Body of pancreas (tissue), 4 donors: ENCODE measurements at regions not wholly inside any gene's neighbourhood (a gene's known extent, or its start where the extent isn't known, plus 50 kb on each side); places are given as distances from the start of the nearest gene placed in this dataset.

Source experiments
- POLR2A ChIP-seq, 3 donors: fragments of 450-650 bp; IDR thresholded peaks; one replicate each; pipeline ENCODE4 v1.6.1; 2016; ENCODE audit warnings: antibody characterized with exemption in 3 of 3, mild to moderate bottlenecking in 2 of 3
- TF ChIP-seq, protein P1 (sequence below), 7 experiments: fragments of 450-650 bp in 4 of 7; fragments of 200-600 bp in 3 of 7; sonication (generic) in 3 of 7; IDR thresholded peaks; one replicate each; pipeline ENCODE4 v1.5.1; 2016 to 2019; ENCODE audit warnings: antibody characterized with exemption in 7 of 7

DNA sequence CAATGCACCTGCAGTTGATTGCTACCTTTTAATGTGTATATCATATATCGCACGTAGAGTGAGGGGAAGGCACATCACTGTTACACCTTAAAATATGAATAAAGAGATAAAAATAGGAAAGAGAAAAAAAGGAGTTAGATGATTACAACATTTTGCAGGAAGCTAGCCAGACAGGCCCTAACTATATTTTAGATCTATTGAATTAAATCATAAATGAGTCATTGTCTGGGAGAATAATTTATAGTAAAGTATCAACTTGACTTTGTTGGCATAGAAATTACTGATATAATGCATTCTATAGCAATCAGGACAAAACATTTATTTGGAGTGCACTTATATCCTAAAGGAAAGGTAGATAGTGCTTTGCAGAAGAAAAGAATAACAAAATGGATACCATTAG is 384.9 kb upstream of the NXPH2 start:
- TF ChIP-seq, protein P1, sequence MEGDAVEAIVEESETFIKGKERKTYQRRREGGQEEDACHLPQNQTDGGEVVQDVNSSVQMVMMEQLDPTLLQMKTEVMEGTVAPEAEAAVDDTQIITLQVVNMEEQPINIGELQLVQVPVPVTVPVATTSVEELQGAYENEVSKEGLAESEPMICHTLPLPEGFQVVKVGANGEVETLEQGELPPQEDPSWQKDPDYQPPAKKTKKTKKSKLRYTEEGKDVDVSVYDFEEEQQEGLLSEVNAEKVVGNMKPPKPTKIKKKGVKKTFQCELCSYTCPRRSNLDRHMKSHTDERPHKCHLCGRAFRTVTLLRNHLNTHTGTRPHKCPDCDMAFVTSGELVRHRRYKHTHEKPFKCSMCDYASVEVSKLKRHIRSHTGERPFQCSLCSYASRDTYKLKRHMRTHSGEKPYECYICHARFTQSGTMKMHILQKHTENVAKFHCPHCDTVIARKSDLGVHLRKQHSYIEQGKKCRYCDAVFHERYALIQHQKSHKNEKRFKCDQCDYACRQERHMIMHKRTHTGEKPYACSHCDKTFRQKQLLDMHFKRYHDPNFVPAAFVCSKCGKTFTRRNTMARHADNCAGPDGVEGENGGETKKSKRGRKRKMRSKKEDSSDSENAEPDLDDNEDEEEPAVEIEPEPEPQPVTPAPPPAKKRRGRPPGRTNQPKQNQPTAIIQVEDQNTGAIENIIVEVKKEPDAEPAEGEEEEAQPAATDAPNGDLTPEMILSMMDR (IDR thresholded peaks at IDR 0.05) = no peak
- TF ChIP-seq POLR2A (IDR thresholded peaks at IDR 0.05) = no peak
